PC-3 (cell line): ENCODE measurements at regions not wholly inside any gene's neighbourhood (a gene's known extent, or its start where the extent isn't known, plus 50 kb on each side); places are given as distances from the start of the nearest gene placed in this dataset.
A peak's percentile ranks its signal among the peaks of the same experiment; 100 is the strongest.

Experiments
- ATAC-seq: fragments of 200-7000 bp; cut with Tn5 transposase; 2 replicates; pipeline ENCODE4 v1.9.1; 2020; ENCODE audit warnings: mild to moderate bottlenecking, moderate library complexity
- BruUV-seq: library from RNA; stranded (reverse); fragments of 400-500 nt; replicated peaks from 2 replicates; lab custom pipeline; 2021; lab: Mats Ljungman, UMichigan
- CTCF ChIA-PET: fragments of 300-600 bp; sonication (Branson Sonifier 250); formaldehyde crosslinking; loops from one replicate; lab custom pipeline; 2022; ENCODE audit warnings: antibody characterized with exemption; lab: Charles Lee
- POLR2A ChIA-PET: fragments of 300-600 bp; sonication (Branson Sonifier 250); formaldehyde crosslinking; loops from one replicate; lab custom pipeline; 2022; ENCODE audit warnings: antibody characterized with exemption; ENCODE audit not compliant: unreplicated experiment; lab: Charles Lee
- DNase-seq: peaks from one replicate; pipeline ENCODE4 v3.0.0-alpha.2; 2015
- H2AFZ ChIP-seq: fragments of 300-600 bp; sonication (generic); 2 replicates; pipeline ENCODE4 v1.6.0; 2016; ENCODE audit warnings: antibody characterized with exemption, low read length
- H3F3A ChIP-seq: fragments of 300-600 bp; sonication (generic); one replicate; pipeline ENCODE4 v1.6.0; 2017; ENCODE audit warnings: antibody characterized with exemption, low read length, control low read depth, mild to moderate bottlenecking; ENCODE audit not compliant: unreplicated experiment
- H3K27ac ChIP-seq: fragments of 300-600 bp; sonication (generic); 2 replicates; pipeline ENCODE4 v1.5.1; 2016; ENCODE audit warnings: mild to moderate bottlenecking, low read length
- H3K27me3 ChIP-seq: fragments of 300-600 bp; sonication (generic); 2 replicates; pipeline ENCODE4 v1.6.1; 2016; ENCODE audit warnings: low read length, mixed read lengths
- H3K36me3 ChIP-seq: fragments of 300-600 bp; sonication (generic); 2 replicates; pipeline ENCODE4 v1.6.1; 2016; ENCODE audit warnings: low read depth, mixed run types, low read length, mixed read lengths
- H3K4me1 ChIP-seq: fragments of 300-600 bp; sonication (generic); 2 replicates; pipeline ENCODE4 v1.5.1; 2016; ENCODE audit warnings: low read length; ENCODE audit not compliant: insufficient read depth
- H3K4me2 ChIP-seq: fragments of 300-600 bp; sonication (generic); 2 replicates; pipeline ENCODE4 v1.6.0; 2016; ENCODE audit warnings: low read length
- H3K4me3 ChIP-seq: fragments of 300-600 bp; sonication (generic); 2 replicates; pipeline ENCODE4 v1.5.1; 2016; ENCODE audit warnings: mild to moderate bottlenecking, low read length, mixed read lengths
- H3K79me2 ChIP-seq: fragments of 300-600 bp; sonication (generic); 2 replicates; pipeline ENCODE4 v1.6.1; 2017; ENCODE audit warnings: low read length, mixed read lengths
- H3K9ac ChIP-seq: fragments of 300-600 bp; sonication (generic); 2 replicates; pipeline ENCODE4 v1.6.0; 2016; ENCODE audit warnings: mild to moderate bottlenecking, low read length
- H3K9me2 ChIP-seq: fragments of 300-600 bp; sonication (generic); replicated peaks from 2 replicates; pipeline ENCODE4 v1.6.1; 2016; ENCODE audit warnings: mixed run types, low read length, mixed read lengths
- H3K9me3 ChIP-seq: fragments of 300-600 bp; sonication (generic); 2 replicates; pipeline ENCODE4 v1.6.1; 2016; ENCODE audit warnings: low read length, mixed read lengths
- H4K20me1 ChIP-seq: fragments of 300-600 bp; sonication (generic); 2 replicates; pipeline ENCODE4 v1.6.1; 2016; ENCODE audit warnings: low read length, mixed read lengths
- CTCF ChIP-seq: fragments of 300-600 bp; sonication (generic); conservative IDR thresholded peaks from 2 replicates; pipeline ENCODE4 v1.5.1; 2017; ENCODE audit warnings: antibody characterized with exemption, low read depth, mild to moderate bottlenecking, low read length
- EZH2 ChIP-seq: fragments of 300-600 bp; sonication (generic); IDR thresholded peaks from one replicate; pipeline ENCODE4 v1.6.1; 2017; ENCODE audit warnings: antibody characterized with exemption, mild to moderate bottlenecking, low read length; ENCODE audit not compliant: unreplicated experiment
- EZH2phosphoT487 ChIP-seq: fragments of 300-600 bp; sonication (generic); IDR thresholded peaks from 2 replicates; pipeline ENCODE4 v1.6.1; 2018; ENCODE audit warnings: mild to moderate bottlenecking, antibody characterized with exemption, low read length, borderline replicate concordance
- intact Hi-C: fragments of 100-400 bp; cut with micrococcal nuclease; formaldehyde crosslinking; loops from 2 replicates; pipeline ENCODE4 v1.9.0; 2023

DNA sequence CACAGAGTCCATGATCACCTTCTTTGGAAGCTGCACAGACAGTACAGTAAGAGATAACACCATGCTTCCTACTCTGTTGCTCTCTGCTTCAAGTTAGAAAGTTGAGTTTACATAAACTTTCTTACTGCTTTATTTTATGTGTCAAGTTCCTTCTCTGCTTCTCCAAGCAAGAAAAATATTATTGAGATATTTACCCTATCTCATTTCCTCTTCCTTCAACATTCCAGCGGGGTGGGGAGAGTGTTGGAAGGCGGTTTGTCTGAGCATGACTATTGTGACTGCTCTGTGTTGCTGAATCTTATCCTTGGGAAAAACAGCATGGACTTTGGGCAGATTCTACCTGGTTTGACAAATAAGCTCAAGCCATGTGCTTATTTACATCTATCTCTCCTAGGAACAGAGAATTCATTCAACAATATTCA, 66.9 kb upstream of the EPB41L4A start:
- H3K4me2 ChIP-seq, result no peak overlapping the region
- H3K79me2 ChIP-seq, result no peaks in the 10 kb centered on the region
- H3K4me1 ChIP-seq, result no peaks in the 10 kb centered on the region
- H3K9me3 ChIP-seq, result no peaks in the 10 kb centered on the region
- ATAC-seq (no peak), DNase-seq (no peak)
- 0 out of 2 replicates have a peak, but pooled peaks cover 6% of the 10 kb centered on the region for H3K27me3 ChIP-seq
- no peaks in the 10 kb centered on the region for H4K20me1 ChIP-seq
- no peak for TF ChIP-seq EZH2
- no peak for TF ChIP-seq CTCF
- TF ChIP-seq EZH2phosphoT487, result no peak
- H2AFZ ChIP-seq, result no peak overlapping the region
- no peak overlapping the region for H3K4me3 ChIP-seq
- ChIA-PET POLR2A (no interaction called here), CTCF (no interaction called here)
- intact Hi-C loops, result no loop called here
- no peak overlapping the region for H3K27ac ChIP-seq
- BruUV-seq, result no TSS peak
- no peaks in the 10 kb centered on the region for H3K36me3 ChIP-seq
- no peaks in the 10 kb centered on the region for H3F3A ChIP-seq
- H3K9ac ChIP-seq, result no peak overlapping the region
- no peaks in the 10 kb centered on the region for H3K9me2 ChIP-seq

- no peak overlapping the region for H2AFZ ChIP-seq
- intact Hi-C loops, result no loop called here
- CTCF ChIA-PET, result no interaction called here
Observed at GRCh38 chr5:112491257-112491656, 72.2 kb upstream of the EPB41L4A start.

More at GRCh38 chr5:112491257-112491656, 72.2 kb upstream of the EPB41L4A start:
- Histone ChIP-seq H3K27me3 (peaks cover 17% of the 10 kb centered on the region; the same call in 1 of the 2 replicates), H3K9me2 (no peaks in the 10 kb centered on the region), H3K4me3 (no peak overlapping the region), H4K20me1 (no peaks in the 10 kb centered on the region), H3F3A (no peaks in the 10 kb centered on the region), H3K4me2 (no peak overlapping the region), H3K9ac (no peak overlapping the region), H3K36me3 (no peaks in the 10 kb centered on the region), H3K79me2 (no peaks in the 10 kb centered on the region), H3K9me3 (no peaks in the 10 kb centered on the region), H3K27ac (no peak overlapping the region), H3K4me1 (no peaks in the 10 kb centered on the region)
- POLR2A ChIA-PET, result no interaction called here
- ATAC-seq (0 out of 2 replicates have a peak, but pooled peaks have one; percentile 48), DNase-seq (peak; percentile 35)
- BruUV-seq, result no TSS peak
- TF ChIP-seq EZH2 (no peak), CTCF (peak; percentile 63), EZH2phosphoT487 (no peak)
